ENCODE measurements at regions not wholly inside any gene's neighbourhood (a gene's known extent, or its start where the extent isn't known, plus 50 kb on each side); places are given as distances from the start of the nearest gene placed in this dataset.
"Not testable (repeated sequence)": the region's sequence is repeated elsewhere in the genome, so short reads cannot be mapped to it uniquely, and the experiment has no call there.

DNA sequence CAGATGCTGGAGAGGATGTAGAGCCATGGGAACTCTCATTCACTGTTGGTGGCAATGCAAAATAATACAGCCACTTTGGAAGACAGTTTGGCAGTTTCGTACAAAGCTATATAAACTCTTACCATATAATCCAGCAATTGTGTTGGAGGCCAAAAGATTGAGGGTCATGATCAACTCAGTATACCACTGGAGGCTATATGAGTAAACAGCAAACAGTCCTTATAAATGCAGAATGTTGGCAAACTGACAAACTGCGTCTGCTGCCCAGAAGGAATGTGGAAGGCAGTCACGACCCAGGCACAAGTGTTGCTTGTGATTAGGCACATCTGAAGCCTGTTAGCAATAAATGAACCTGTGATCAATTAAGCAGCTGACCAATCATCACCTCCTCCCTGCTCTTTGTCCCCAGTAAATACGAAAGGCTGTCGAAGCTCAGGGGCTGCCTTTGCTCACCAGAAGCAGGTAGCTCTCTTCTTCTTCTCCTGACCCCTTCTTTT lies 98.1 kb upstream of the SPOPL start:
- no peak for DNase-seq

GRCh38 chr2:138414014-138414413 lies 87.6 kb upstream of the SPOPL start:
- DNase-seq, result no peak

GRCh38 chr2:138415985-138416384 lies 85.6 kb upstream of the SPOPL start:
- DNase-seq, result no peak

- no peak for DNase-seq
Measured at GRCh38 chr2:138418453-138418852, 83.1 kb upstream of the SPOPL start.

DNA sequence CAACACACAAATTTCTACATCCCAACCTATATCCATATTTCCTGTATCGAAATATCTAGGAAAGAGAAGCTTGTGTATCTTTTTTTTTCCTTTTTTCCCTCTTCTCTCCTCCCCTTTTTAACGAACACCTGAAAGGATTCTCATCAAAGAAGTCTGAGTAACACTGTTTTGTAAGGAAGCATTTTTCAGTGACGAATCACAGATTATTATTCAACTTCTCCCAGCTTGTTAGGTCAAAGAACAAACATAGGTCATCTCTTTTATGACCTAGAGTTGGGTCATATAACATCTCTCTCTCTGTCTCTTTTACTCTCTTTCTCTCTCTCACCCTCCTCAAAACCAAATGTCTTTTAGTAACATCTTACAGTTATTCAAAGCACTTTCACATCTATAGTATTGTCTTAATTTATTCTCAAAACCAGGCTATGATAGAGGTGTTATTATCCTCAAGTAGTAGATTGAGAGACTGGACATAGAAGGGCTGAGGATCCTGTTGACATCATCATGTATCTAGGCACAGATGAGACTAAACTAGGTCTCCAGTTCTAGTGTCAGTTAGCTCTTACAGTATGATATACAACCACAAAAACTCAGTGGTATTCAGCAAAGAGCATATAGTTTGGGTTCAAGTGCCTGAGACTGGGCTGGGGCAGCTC lies 80.1 kb upstream of the SPOPL start:
- no peak for DNase-seq

GRCh38 chr2:138421971-138422335 lies 79.6 kb upstream of the SPOPL start:
- no peak for DNase-seq

DNA sequence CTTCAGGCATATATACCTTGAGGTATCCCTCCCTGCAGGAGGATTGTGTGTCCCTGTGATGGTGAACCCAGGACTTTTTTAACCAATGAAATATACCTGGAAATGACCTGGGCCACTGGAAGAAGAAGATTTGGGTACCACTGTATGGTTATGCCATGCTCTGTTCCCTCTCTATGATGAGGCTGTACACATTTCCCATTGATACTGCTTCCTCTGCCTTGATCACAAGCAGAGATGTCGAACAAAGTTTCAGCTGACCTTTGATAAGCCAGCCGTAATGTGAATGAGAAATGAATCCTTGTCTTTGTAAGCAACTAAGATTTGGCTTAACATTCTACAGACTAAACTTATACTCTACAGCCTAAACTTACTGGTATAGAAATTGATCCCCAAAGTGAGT lies 78.4 kb upstream of the SPOPL start:
- DNase-seq, result no peak

DNA sequence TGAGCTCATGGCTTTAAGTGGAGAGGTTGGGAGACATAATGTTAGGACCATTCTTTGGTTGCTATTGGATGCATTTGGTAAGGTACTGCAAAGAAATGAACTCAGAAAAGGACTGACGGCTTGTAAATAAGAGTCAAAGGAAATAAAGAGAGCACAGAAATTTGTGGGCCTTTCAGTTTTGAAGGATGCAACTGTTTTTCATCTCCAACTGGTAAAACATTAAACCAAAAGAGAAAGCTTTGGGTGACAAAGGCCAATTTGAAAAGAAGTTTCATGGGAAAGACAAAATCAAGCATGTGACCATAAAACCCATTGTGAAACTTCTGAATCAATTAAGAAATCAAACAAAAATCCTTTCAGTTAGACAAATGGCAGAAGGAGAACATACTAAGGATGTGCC lies 77.8 kb upstream of the SPOPL start:
- DNase-seq, result no peak

DNA sequence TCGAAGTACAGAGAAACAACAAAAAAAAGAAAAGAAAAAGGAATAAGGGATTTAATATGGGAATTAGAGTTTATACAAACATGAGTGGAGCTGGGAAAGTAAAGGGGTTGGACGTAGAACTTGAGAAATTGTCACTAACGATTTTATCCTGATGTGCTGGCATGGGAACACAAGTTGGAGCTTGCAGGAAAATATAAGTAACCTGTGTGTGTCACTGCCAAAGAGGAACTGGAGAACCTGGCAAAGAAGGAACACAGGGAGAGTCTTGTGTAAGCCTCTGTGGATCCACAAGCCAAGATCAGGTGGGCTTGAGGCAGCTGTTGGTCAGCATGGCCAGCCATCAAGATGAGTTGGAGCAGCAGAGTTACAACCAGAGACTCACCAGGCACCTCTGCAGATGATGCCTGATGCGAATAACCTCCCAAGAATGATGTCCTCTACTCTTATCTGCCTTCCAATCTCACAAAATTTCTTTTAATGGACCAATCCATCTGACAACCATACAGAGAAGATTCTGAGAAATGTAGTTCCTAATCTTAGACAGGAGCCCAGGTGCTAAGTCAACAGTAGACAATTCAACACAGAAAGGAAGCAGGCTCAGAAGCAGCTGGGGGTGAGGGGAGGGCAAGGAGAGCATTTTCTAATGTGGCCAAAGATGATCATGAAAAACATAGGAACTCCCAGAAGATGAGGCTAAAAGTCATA lies 77.0 kb upstream of the SPOPL start:
- no peak for DNase-seq

GRCh38 chr2:138426116-138426515 lies 75.5 kb upstream of the SPOPL start:
- not testable (repeated sequence) for DNase-seq

DNA sequence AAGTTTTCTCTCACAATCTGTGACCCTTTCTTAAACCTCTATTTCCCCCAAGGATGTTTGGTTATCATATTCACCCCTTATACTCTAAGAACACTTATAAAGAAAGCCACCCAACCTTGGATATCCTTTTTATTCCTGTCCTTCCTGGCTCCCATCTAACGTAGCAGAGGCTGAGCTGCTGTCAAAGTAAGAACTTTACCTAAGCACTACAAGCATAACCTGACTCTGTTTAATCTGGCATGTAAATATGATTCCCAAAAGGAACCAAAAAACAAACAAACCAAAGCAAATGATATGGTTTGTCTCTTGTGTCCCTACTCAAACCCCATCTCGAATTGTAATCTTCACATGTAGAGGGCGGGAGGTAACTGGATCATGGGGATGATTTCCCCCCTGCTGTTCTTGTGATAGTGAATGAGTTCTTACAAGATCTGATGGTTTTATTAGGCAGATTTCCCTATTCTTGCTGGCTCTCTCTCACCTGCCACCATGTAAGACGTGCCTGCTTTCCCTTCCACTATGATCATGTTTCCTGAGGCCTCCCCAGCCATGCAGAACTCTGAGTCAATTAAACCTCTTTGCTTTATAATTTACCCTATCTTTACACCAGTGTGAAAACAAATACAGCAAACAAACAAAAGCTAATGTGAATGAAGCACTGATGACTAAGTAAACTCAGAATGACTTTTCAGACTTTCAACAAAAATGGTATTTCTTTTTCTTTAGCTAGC lies 72.7 kb upstream of the SPOPL start:
- DNase-seq, result no peak

GRCh38 chr2:138430181-138430580 lies 71.4 kb upstream of the SPOPL start:
- DNase-seq, result no peak

- DNase-seq, result no peak
Measured at GRCh38 chr2:138432971-138433370, 68.6 kb upstream of the SPOPL start.

DNA sequence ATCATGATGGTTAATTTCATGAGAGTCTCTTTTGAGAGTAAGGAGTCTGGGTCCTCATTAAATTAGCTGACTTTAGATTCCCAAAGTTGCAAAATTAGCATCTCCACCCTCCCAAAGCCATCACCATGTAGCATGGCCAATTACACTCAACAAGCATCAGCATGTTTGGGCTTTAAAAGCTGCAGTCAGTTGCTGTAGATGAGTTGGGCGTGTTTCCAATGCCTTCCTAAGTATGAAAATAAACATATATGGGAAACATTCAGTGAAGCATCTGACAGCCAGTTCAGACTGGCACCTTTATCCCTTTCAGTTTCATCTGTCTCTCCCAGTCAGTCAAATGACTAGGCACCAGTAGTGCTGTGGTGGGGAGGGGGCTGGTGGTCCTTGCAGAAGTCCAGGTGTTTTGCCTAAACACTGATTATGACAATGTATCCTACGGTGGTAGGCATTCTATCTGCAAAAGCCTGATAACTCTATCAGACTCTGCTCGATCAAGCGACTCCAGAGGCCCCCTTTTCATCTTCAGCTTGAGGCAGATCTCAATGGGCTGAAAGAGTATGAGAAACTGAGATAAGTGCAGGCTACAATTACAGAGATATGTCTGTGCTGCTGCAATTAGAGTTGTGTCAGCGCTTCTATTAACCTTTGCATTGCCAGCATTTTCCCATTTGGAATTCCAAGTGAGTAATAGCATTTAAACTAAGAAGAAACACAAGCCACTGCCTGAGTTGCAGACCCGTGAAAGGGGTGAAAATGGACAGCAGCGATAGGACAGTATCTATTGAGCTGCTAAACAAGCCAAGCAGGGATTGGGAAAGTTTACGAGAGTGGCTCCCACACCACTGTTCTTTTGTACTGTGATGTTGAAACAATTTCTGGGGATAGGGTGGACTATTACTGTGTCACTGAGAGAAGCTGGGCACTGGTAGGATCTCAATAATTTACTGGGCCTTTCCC lies 67.3 kb upstream of the SPOPL start:
- no peak for DNase-seq

- no peak for DNase-seq
Measured at GRCh38 chr2:138435701-138436100, 65.9 kb upstream of the SPOPL start.

DNA sequence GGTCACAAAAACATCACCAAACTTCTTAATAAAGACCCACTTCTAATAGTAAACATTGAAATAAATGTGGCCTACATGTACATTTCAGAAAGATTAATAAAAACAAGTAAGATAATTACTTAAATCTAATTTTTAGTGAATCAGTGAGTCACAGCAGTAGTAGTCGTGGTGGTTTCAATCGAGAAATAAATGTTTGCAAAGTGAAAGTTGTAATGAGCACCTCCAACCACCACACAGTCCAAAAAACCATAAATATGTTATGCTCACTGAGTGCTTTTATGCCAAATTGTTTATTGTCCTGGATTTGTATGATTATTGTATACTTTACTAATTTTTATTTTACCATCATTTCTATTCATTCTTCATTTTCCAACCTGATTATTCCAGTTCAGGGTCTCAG lies 61.8 kb upstream of the SPOPL start:
- DNase-seq, result no peak

DNA sequence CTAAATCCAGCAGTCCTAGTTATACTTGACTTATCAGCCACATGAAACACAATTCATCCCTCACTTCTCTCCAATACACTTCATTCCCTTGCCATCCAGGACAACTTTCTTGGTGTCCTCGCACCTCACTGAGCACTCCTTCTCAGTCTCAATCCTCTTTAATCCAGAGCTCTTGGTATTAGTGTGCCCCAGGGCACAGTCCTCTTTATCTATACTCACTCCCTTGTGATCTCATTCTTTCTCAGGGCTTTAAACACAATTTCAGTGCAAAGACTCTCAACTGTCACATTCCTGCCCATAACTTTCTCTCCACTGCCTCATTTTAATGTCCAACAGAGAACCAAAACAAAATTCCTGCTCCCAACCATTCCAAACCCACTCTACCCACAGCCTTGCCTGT lies 60.8 kb upstream of the SPOPL start:
- no peak for DNase-seq

- no peak for DNase-seq
Measured at GRCh38 chr2:138441916-138442315, 59.7 kb upstream of the SPOPL start.

GRCh38 chr2:138444411-138444810 lies 57.2 kb upstream of the SPOPL start:
- no peak for DNase-seq

DNA sequence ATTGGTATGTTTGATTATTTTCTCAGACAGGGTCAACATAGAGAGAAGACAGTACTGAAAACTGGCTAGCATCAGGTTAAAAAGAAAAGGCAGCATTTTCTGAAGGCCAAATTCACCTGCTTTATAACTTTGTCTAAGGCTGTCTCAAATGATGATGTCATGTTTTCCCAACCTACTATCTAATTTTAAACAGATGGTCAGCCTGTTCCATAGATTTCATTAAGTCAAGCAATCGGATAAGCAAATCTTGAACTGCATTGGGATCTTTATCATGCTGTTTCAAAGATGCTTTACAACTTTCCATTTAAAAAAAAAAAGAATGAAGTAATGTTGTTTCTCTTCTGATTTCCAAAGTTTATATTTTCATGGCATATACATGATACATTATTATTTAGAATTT lies 56.3 kb upstream of the SPOPL start:
- no peak for DNase-seq

GRCh38 chr2:138446043-138446442 lies 55.5 kb upstream of the SPOPL start:
- no peak for DNase-seq

- no peak for DNase-seq
Measured at GRCh38 chr2:138447889-138448570, 53.5 kb upstream of the SPOPL start.
